ENCODE measurements at regions not wholly inside any gene's neighbourhood (a gene's known extent, or its start where the extent isn't known, plus 50 kb on each side); places are given as distances from the start of the nearest gene placed in this dataset.
"Not testable (repeated sequence)": the region's sequence is repeated elsewhere in the genome, so short reads cannot be mapped to it uniquely, and the experiment has no call there.

GRCh38 chr20:1818247-1818840, 76.9 kb upstream of the SIRPA start:
- Histone ChIP-seq H3K9me3 (replicated peaks in 1 of 11) (peaks cover 21 to 29% (median 25%) of the 10 kb centered on the region in 11 experiments), H3K36me3 (peaks cover 0 to 3% (median 0%) of the 10 kb centered on the region in 11 experiments; a peak in 1 of 22 replicates), H3K27me3 (peaks cover 0 to 26% (median 6%) of the 10 kb centered on the region in 11 experiments; a peak in 7 of 22 replicates), H3K4me2 (peak overlapping the region; percentile 80 to 91 (median 86)), H3K27ac (peak overlapping the region in 9 of 11 experiments; percentile 45 to 98 (median 75); a peak in 17 of 22 replicates), H4K20me1 (no peaks in the 10 kb centered on the region), H3K9ac (peak overlapping the region in 7 of 11 experiments; percentile 39 to 90 (median 70); a peak in 13 of 22 replicates), H3K4me1 (peaks cover 53 to 88% (median 66%) of the 10 kb centered on the region in 10 experiments), H3K4me3 (peak overlapping the region in 1 of 10 experiments; percentile 2; a peak in 1 of 20 replicates)
- no peak for TF ChIP-seq Cebpa-rat (IDR thresholded peaks at IDR 0.05)

DNA sequence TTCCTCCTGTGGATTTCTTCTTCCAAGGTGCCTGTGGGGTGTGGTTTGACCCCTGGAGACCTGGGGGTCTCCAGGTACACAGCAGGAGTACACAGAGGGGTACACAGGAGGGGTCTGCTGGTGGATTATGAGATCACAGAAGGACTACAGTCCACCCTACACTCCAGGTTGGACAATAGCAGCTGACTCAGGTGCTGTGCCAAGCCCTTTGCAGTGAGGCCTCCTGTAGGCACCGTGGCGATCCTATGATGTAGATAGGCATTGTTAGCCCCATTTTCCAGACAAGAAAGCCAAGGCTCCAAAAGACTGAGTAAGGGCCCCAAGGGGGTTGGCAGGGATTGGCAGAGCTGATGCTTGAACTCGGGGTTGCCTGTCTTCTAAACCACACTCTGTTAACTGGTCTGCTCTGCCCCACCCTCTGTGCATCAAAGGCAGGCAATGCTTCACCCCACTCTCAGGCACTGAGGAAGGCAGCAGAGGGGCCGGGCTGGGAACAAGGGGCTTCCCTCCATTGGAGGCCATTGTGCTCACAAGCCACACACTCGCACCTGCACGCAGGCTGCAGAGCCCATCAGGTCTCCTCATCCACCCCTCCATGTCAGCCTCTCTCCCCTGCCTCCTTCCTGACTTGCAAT, 77.5 kb upstream of the SIRPA start:
- Histone ChIP-seq H3K36me3 (peaks cover 0 to 3% (median 0%) of the 10 kb centered on the region in 11 experiments; a peak in 1 of 22 replicates), H3K4me3 (no peak overlapping the region; a peak in 1 of 20 replicates), H3K4me1 (peaks cover 53 to 89% (median 71%) of the 10 kb centered on the region in 10 experiments), H4K20me1 (no peaks in the 10 kb centered on the region), H3K9ac (peak overlapping the region in 8 of 11 experiments; percentile 6 to 90 (median 51); a peak in 12 of 22 replicates), H3K9me3 (replicated peaks in 1 of 11) (peaks cover 15 to 23% (median 18%) of the 10 kb centered on the region in 11 experiments), H3K27ac (peak overlapping the region; percentile 51 to 98 (median 70); a peak in 21 of 22 replicates), H3K27me3 (peaks cover 0 to 26% (median 6%) of the 10 kb centered on the region in 11 experiments; a peak in 7 of 22 replicates), H3K4me2 (peak overlapping the region; percentile 80 to 91 (median 86))
- no peak for TF ChIP-seq Cebpa-rat (IDR thresholded peaks at IDR 0.05)

DNA sequence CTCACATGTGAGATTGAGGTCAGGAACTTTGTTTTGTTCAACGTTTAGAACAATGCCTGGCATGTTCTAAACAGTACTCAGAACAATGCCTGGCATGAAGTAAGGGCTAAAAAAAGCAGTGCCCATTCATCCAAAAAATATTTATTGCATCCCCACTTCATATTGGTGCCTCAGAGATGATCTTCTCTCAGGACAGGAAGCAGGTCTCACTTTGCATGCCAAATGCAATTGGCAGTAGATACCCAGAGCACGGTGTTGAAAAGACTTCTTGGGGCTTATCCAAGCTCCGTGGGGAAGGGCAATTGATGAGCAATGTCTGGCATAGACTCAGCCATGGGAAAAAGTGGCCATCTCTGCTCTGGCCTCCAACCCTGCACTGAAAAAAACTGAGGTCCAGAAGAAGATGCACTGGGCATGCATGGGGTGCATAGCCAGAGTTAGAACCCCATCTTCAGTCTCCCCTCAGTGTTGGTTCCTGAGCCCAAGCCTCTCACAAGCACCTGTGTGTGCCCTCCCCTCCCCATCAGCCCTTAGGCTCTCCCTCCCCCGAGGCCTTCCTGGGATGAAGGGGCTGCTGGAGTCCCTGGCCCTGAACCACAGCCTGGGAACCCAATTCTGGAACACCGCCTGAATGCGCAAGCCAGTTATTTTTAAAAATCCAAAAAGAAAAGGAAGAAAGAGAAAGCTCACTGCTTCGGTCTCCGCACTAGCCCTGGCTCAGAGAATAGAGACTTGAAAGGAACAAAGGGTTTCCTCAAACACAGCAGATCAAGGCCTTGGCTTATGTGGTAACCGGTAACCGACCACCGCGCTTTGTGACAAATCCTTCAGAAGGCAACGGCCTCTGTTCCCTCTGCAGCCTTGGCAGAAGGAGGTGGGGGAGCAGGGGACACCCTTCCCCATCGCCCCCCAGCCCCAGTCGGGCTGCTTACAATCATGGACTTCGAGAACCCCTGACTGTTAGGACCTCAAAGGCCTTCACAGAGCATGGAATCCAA, 78.5 kb upstream of the SIRPA start:
- Histone ChIP-seq H3K4me2 (peak overlapping the region; percentile 80 to 91 (median 86)), H3K4me1 (peaks cover 60 to 93% (median 80%) of the 10 kb centered on the region in 10 experiments), H3K9me3 (replicated peaks in 1 of 11) (peaks cover 5 to 13% (median 9%) of the 10 kb centered on the region in 11 experiments), H4K20me1 (no peaks in the 10 kb centered on the region), H3K36me3 (no peaks in the 10 kb centered on the region), H3K27me3 (peaks cover 0 to 26% (median 6%) of the 10 kb centered on the region in 11 experiments; a peak in 7 of 22 replicates), H3K4me3 (no peak overlapping the region), H3K9ac (peak overlapping the region; percentile 6 to 90 (median 45); a peak in 18 of 22 replicates), H3K27ac (peak overlapping the region; percentile 51 to 98 (median 70))
- 0 out of 22 replicates have a peak, but pooled peaks of 1 of the 11 experiments have one; percentile 10 for TF ChIP-seq Cebpa-rat (IDR thresholded peaks at IDR 0.05)

DNA sequence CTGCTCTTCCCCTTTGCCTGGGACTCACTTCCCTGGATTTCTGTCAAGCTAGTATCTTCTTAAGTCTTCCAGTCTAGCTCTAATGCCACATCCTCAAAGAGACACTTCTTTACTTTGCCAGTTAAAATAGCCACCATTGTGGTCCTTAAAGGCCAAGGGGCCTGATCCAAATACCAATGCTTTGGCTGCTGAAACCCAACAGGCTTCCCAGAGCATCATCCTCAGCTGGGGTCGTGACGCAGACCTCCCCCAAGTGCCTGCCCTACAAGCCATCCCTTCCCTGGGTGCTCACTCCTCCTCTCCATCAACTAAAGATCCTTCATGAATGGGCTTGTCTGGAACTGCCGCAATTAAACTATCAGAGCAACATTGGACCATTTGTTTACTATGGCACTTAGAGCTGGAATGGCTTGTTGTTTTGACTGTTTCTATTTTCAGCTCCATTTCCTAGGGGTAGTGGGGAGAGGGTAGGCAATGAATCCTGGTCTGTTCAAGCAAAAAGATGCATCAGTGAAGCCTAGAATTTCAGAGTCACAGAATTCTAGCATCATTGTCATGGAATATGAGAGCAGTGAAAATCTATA, 79.6 kb upstream of the SIRPA start:
- Histone ChIP-seq H3K9ac (no peak overlapping the region), H4K20me1 (no peaks in the 10 kb centered on the region), H3K4me2 (peak overlapping the region in 10 of 11 experiments; percentile 80 to 91 (median 86); a peak in 17 of 22 replicates), H3K36me3 (no peaks in the 10 kb centered on the region), H3K9me3 (replicated peaks in 1 of 11) (peaks cover 0 to 2% (median 0%) of the 10 kb centered on the region in 11 experiments; a peak in 2 of 22 replicates), H3K27me3 (peaks cover 0 to 26% (median 6%) of the 10 kb centered on the region in 11 experiments; a peak in 7 of 22 replicates), H3K27ac (no peak overlapping the region), H3K4me3 (no peak overlapping the region), H3K4me1 (peaks cover 64 to 93% (median 81%) of the 10 kb centered on the region in 10 experiments)
- no peak for TF ChIP-seq Cebpa-rat (IDR thresholded peaks at IDR 0.05)

DNA sequence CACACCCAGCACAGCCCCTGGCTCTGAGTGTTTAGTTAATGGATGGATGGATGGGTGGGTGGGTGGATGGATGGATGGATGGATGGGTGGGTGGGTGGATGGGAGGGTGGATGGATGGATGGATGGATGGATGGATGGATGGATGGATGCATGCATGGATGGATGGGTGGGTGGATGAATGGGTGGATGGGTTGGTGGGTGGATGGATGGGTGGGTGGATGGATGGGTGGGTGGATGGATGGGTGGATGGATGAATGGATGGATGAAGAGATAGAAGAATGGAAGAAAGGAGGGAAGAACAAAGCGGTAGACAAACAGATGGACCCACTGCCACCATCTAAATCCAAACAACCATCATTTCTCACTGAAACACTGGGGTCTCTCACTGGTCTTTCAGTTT, 80.3 kb upstream of the SIRPA start:
- not testable (repeated sequence) for H3K9me3 ChIP-seq (replicated peaks in 1 of 11); H3K27ac ChIP-seq; H3K4me3 ChIP-seq; H3K9ac ChIP-seq; H3K4me2 ChIP-seq; H4K20me1 ChIP-seq; H3K36me3 ChIP-seq
- Histone ChIP-seq H3K4me1 (peaks cover 62 to 93% (median 81%) of the 10 kb centered on the region in 10 experiments), H3K27me3 (peaks cover 0 to 26% (median 6%) of the 10 kb centered on the region in 11 experiments; a peak in 7 of 22 replicates)

GRCh38 chr20:1813674-1814635, 81.3 kb upstream of the SIRPA start:
- peaks cover 53 to 93% (median 81%) of the 10 kb centered on the region in 10 experiments for H3K4me1 ChIP-seq
- H3K36me3 ChIP-seq: no peaks in the 10 kb centered on the region
- no peak overlapping the region for H3K9ac ChIP-seq
- H3K27me3 ChIP-seq: peaks cover 0 to 25% (median 6%) of the 10 kb centered on the region in 11 experiments; a peak in 7 of 22 replicates
- H3K9me3 ChIP-seq (replicated peaks in 1 of 11): no peaks in the 10 kb centered on the region
- no peak overlapping the region; a peak in 3 of 22 replicates for H3K27ac ChIP-seq
- H3K4me3 ChIP-seq: no peak overlapping the region
- peak overlapping the region in 7 of 11 experiments; percentile 9 to 94 (median 86); a peak in 9 of 22 replicates for H3K4me2 ChIP-seq
- H4K20me1 ChIP-seq: no peaks in the 10 kb centered on the region
- TF ChIP-seq Cebpa-rat (IDR thresholded peaks at IDR 0.05): no peak

GRCh38 chr20:1813101-1813529, 82.1 kb upstream of the SIRPA start:
- peak overlapping the region in 3 of 11 experiments; percentile 21 to 80 (median 39); a peak in 4 of 22 replicates for H3K27ac ChIP-seq

More at GRCh38 chr20:1813101-1813529, 82.1 kb upstream of the SIRPA start:
- peak overlapping the region in 7 of 11 experiments; percentile 9 to 94 (median 86); a peak in 11 of 22 replicates for H3K4me2 ChIP-seq
- no peaks in the 10 kb centered on the region for H4K20me1 ChIP-seq
- H3K36me3 ChIP-seq: no peaks in the 10 kb centered on the region
- H3K27me3 ChIP-seq: peaks cover 0 to 18% (median 6%) of the 10 kb centered on the region in 11 experiments; a peak in 7 of 22 replicates
- no peak for TF ChIP-seq Cebpa-rat (IDR thresholded peaks at IDR 0.05)
- no peak overlapping the region for H3K9ac ChIP-seq
- H3K4me1 ChIP-seq: peaks cover 45 to 93% (median 75%) of the 10 kb centered on the region in 10 experiments
- no peaks in the 10 kb centered on the region for H3K9me3 ChIP-seq (replicated peaks in 1 of 11)
- no peak overlapping the region for H3K4me3 ChIP-seq
